Neural crest cell (in vitro differentiated cells): ENCODE measurements at regions not wholly inside any gene's neighbourhood (a gene's known extent, or its start where the extent isn't known, plus 50 kb on each side); places are given as distances from the start of the nearest gene placed in this dataset.

Experiments used
- DNase-seq: peaks from one replicate; pipeline ENCODE4 v3.0.0; 2021; ENCODE audit warnings: low read depth, mixed read lengths, low spot score
- H3K27ac Mint-ChIP-seq: one replicate; pipeline ENCODE4 v1.8.0; 2021; ENCODE audit warnings: mild to moderate bottlenecking, mixed read lengths; ENCODE audit not compliant: unreplicated experiment
- H3K27me3 Mint-ChIP-seq: 2 replicates; pipeline ENCODE4 v1.8.0; 2021; ENCODE audit warnings: low read depth, mild to moderate bottlenecking, mixed read lengths
- H3K36me3 Mint-ChIP-seq: 2 replicates; pipeline ENCODE4 v1.8.0; 2021; ENCODE audit warnings: low read depth, mild to moderate bottlenecking, mixed read lengths
- H3K4me1 Mint-ChIP-seq: 2 replicates; pipeline ENCODE4 v1.8.0; 2021; ENCODE audit warnings: mixed read lengths
- H3K4me3 Mint-ChIP-seq: one replicate; pipeline ENCODE4 v1.8.0; 2021; ENCODE audit warnings: mild to moderate bottlenecking, mixed read lengths
- H3K9me3 Mint-ChIP-seq: 2 replicates; pipeline ENCODE4 v1.8.0; 2021; ENCODE audit warnings: mixed read lengths
- CTCF ChIP-seq: fragments of 200-600 bp; sonication (generic); conservative IDR thresholded peaks from 2 replicates; pipeline ENCODE4 v1.5.0; 2021; ENCODE audit warnings: antibody characterized with exemption, mild to moderate bottlenecking

- Mint-ChIP-seq H3K9me3 (no peaks in the 10 kb centered on the region), H3K36me3 (no peaks in the 10 kb centered on the region), H3K4me3 (no peak overlapping the region), H3K4me1 (no peaks in the 10 kb centered on the region), H3K27me3 (no peaks in the 10 kb centered on the region), H3K27ac (no peak overlapping the region)
- DNase-seq: no peak
- no peak for TF ChIP-seq CTCF
Observed at GRCh38 chr3:166462891-166463470, 625.8 kb upstream of the BCHE start.

- Mint-ChIP-seq H3K36me3 (no peaks in the 10 kb centered on the region), H3K27ac (no peak overlapping the region), H3K4me1 (no peaks in the 10 kb centered on the region), H3K27me3 (no peaks in the 10 kb centered on the region), H3K9me3 (no peaks in the 10 kb centered on the region), H3K4me3 (no peak overlapping the region)
- no peak for DNase-seq
- no peak for TF ChIP-seq CTCF
Observed at GRCh38 chr3:166461626-166462025, 624.4 kb upstream of the BCHE start.

GRCh38 chr3:166457382-166457781 is 620.2 kb upstream of the BCHE start:
- H3K27me3 Mint-ChIP-seq: no peaks in the 10 kb centered on the region
- no peaks in the 10 kb centered on the region for H3K36me3 Mint-ChIP-seq
- H3K27ac Mint-ChIP-seq: no peak overlapping the region
- peaks cover 4% of the 10 kb centered on the region for H3K4me1 Mint-ChIP-seq
- H3K4me3 Mint-ChIP-seq: no peak overlapping the region
- no peak for TF ChIP-seq CTCF
- H3K9me3 Mint-ChIP-seq: no peaks in the 10 kb centered on the region
- DNase-seq: no peak

GRCh38 chr3:166456286-166456685 is 619.1 kb upstream of the BCHE start:
- no peak overlapping the region for H3K27ac Mint-ChIP-seq
- no peak overlapping the region for H3K4me3 Mint-ChIP-seq
- DNase-seq: no peak
- no peaks in the 10 kb centered on the region for H3K27me3 Mint-ChIP-seq
- TF ChIP-seq CTCF: no peak
- no peaks in the 10 kb centered on the region for H3K36me3 Mint-ChIP-seq
- peaks cover 2% of the 10 kb centered on the region for H3K9me3 Mint-ChIP-seq
- peaks cover 4% of the 10 kb centered on the region for H3K4me1 Mint-ChIP-seq

- Mint-ChIP-seq H3K27ac (no peak overlapping the region), H3K9me3 (peaks cover 2% of the 10 kb centered on the region), H3K4me1 (peaks cover 4% of the 10 kb centered on the region), H3K36me3 (no peaks in the 10 kb centered on the region), H3K27me3 (no peaks in the 10 kb centered on the region), H3K4me3 (no peak overlapping the region)
- no peak for TF ChIP-seq CTCF
- no peak for DNase-seq
Observed at GRCh38 chr3:166455744-166456143, 618.5 kb upstream of the BCHE start.
